ENCODE measurements at regions not wholly inside any gene's neighbourhood (a gene's known extent, or its start where the extent isn't known, plus 50 kb on each side); places are given as distances from the start of the nearest gene placed in this dataset.

GRCh38 chr4:3391422-3391821 lies 50.3 kb upstream of the HGFAC start:
- in situ Hi-C loops (cut with MboI; ENCODE audit: low sequenced_read_pairs), result no loop called here
- Histone ChIP-seq H3K36me3 (replicated peaks) (no peaks in the 10 kb centered on the region), H3K4me1 (no peaks in the 10 kb centered on the region), H3K9me3 (no peaks in the 10 kb centered on the region), H3K27me3 (ENCODE audit: low read depth) (no peaks in the 10 kb centered on the region), H3K4me3 (no peak overlapping the region)
- no peak for DNase-seq (ENCODE audit: low spot score in 2 of 2)

All from HAP-1 (cell line).